SU-DHL-6 (cell line): ENCODE measurements at regions not wholly inside any gene's neighbourhood (a gene's known extent, or its start where the extent isn't known, plus 50 kb on each side); places are given as distances from the start of the nearest gene placed in this dataset.

Experiments used
- H2AFZ ChIP-seq: fragments of 200-600 bp; sonication (generic); 2 replicates; pipeline ENCODE4 v1.6.1; 2014; ENCODE audit warnings: low read depth, mild to moderate bottlenecking, moderate library complexity, mixed read lengths, antibody characterized with exemption, low read length; ENCODE audit not compliant: severe bottlenecking
- H3F3A ChIP-seq: fragments of 200-600 bp; shearing (Covaris generic); 2 replicates; pipeline ENCODE4 v1.6.0; 2016; ENCODE audit warnings: antibody characterized with exemption, mild to moderate bottlenecking; ENCODE audit not compliant: insufficient read depth
- H3K27ac ChIP-seq: fragments of 200-600 bp; sonication (generic); 2 replicates; pipeline ENCODE4 v1.5.1; 2016; ENCODE audit warnings: low read depth, mild to moderate bottlenecking, low read length, moderate library complexity, mixed read lengths
- H3K27me3 ChIP-seq: fragments of 200-600 bp; sonication (generic), shearing (Covaris generic); 2 replicates; pipeline ENCODE4 v1.6.0; 2014; ENCODE audit warnings: mild to moderate bottlenecking, low read length
- H3K36me3 ChIP-seq: fragments of 200-600 bp; sonication (generic); 2 replicates; pipeline ENCODE4 v1.6.1; 2014; ENCODE audit warnings: mild to moderate bottlenecking, low read length, mixed read lengths
- H3K4me2 ChIP-seq: fragments of 300-600, 200-600 bp; shearing (Covaris generic), sonication (generic); 2 replicates; pipeline ENCODE4 v1.6.0; 2014; ENCODE audit warnings: low read length, low read depth, mild to moderate bottlenecking; ENCODE audit not compliant: poor library complexity, severe bottlenecking
- H3K4me3 ChIP-seq: fragments of 200-600 bp; sonication (generic); 2 replicates; pipeline ENCODE4 v1.5.1; 2014; ENCODE audit warnings: antibody characterized with exemption, low read length, mild to moderate bottlenecking, mixed read lengths; ENCODE audit not compliant: insufficient read depth, poor library complexity, severe bottlenecking
- H3K79me2 ChIP-seq: fragments of 200-600 bp; sonication (generic); 2 replicates; pipeline ENCODE4 v1.6.1; 2014; ENCODE audit warnings: mild to moderate bottlenecking, low read length, moderate library complexity; ENCODE audit not compliant: insufficient read depth
- H3K9ac ChIP-seq: fragments of 200-600 bp; sonication (generic); 2 replicates; pipeline ENCODE4 v1.7.0; 2014; ENCODE audit warnings: mild to moderate bottlenecking, low read length
- H3K9me2 ChIP-seq: fragments of 200-600 bp; sonication (generic); replicated peaks from 2 replicates; pipeline ENCODE4 v1.6.1; 2014; ENCODE audit warnings: low read length; ENCODE audit not compliant: insufficient read depth
- H3K9me3 ChIP-seq: fragments of 200-600 bp; sonication (generic); 2 replicates; pipeline ENCODE4 v1.6.1; 2014; ENCODE audit warnings: low read length, mixed read lengths; ENCODE audit not compliant: insufficient read depth
- H4K20me1 ChIP-seq: fragments of 200-600 bp; sonication (generic); 2 replicates; pipeline ENCODE4 v1.6.1; 2014; ENCODE audit warnings: low read depth, mild to moderate bottlenecking, antibody characterized with exemption, low read length, moderate library complexity, mixed read lengths
- CTCF ChIP-seq: fragments of 200-600 bp; sonication (generic); IDR thresholded peaks from one replicate; pipeline ENCODE4 v1.5.1; 2017; ENCODE audit warnings: antibody characterized with exemption, mild to moderate bottlenecking, low read length, moderate library complexity; ENCODE audit not compliant: insufficient read depth, poor library complexity, severe bottlenecking
- EZH2phosphoT487 ChIP-seq: fragments of 200-600 bp; sonication (generic), shearing (Covaris generic); conservative IDR thresholded peaks from 2 replicates; pipeline ENCODE4 v1.6.1; 2018; ENCODE audit warnings: mild to moderate bottlenecking, antibody characterized with exemption, low read length, moderate library complexity, mixed read lengths

- Histone ChIP-seq H3K79me2 (no peaks in the 10 kb centered on the region), H3K27ac (no peak overlapping the region), H3K9me2 (no peaks in the 10 kb centered on the region), H3K4me2 (no peak overlapping the region), H3K9ac (no peak overlapping the region), H3K9me3 (no peaks in the 10 kb centered on the region), H3K4me3 (no peak overlapping the region), H3K27me3 (no peaks in the 10 kb centered on the region), H2AFZ (no peak overlapping the region), H3F3A (no peaks in the 10 kb centered on the region), H3K36me3 (no peaks in the 10 kb centered on the region), H4K20me1 (no peaks in the 10 kb centered on the region)
- TF ChIP-seq EZH2phosphoT487, result no peak
- no peak for TF ChIP-seq CTCF
Measured at GRCh38 chr5:139741823-139742172, 53.8 kb upstream of the PSD2 start.

DNA sequence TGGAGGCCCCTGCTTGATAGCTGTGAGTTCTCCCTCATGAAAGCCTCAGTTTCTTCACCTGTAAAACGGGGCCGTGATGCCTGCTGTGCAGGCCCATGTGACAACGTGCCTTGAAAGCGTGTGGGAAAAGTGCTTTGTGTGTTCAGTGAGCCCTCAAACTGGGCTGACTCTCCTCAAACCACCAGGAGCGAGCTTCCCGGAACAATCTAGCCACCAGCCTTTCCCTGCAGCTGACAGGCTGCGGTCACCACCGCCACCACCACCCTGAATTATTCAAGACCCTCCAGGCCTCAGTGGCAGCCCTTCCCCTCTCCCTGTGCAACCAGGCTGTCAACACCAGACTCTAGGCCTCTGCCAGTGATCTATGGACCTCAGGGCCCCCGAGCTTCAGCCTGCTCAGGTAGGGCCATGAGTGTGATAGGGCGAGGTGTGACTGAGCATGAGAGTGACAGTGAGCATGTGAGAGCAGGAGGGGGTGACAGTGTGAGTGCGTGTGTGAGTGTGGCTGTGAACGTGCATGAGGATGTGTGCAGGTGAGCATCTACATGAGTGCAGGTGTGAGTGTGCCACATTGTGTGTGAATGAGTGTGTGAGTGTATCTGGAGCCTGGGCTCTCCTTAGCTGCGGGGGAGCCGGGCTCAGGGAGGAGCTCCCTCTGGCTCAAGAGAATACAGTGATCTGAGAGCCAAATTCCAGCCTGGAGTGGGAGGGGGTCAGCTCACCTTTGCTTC is 53.3 kb upstream of the PSD2 start:
- Histone ChIP-seq H3K79me2 (no peaks in the 10 kb centered on the region), H3K4me2 (no peak overlapping the region), H3K9ac (no peak overlapping the region), H3K36me3 (no peaks in the 10 kb centered on the region), H3K9me3 (no peaks in the 10 kb centered on the region), H4K20me1 (no peaks in the 10 kb centered on the region), H3K27me3 (no peaks in the 10 kb centered on the region), H2AFZ (no peak overlapping the region), H3F3A (no peaks in the 10 kb centered on the region), H3K9me2 (no peaks in the 10 kb centered on the region), H3K4me3 (no peak overlapping the region), H3K27ac (no peak overlapping the region)
- TF ChIP-seq EZH2phosphoT487 (no peak), CTCF (no peak)

- no peaks in the 10 kb centered on the region for H3K9me3 ChIP-seq
- H3K27me3 ChIP-seq, result no peaks in the 10 kb centered on the region
- TF ChIP-seq EZH2phosphoT487, result no peak
- no peak for TF ChIP-seq CTCF
- no peaks in the 10 kb centered on the region for H3K79me2 ChIP-seq
- no peak overlapping the region for H3K9ac ChIP-seq
- no peaks in the 10 kb centered on the region for H3K36me3 ChIP-seq
- H3K27ac ChIP-seq, result no peak overlapping the region
- no peaks in the 10 kb centered on the region for H4K20me1 ChIP-seq
- H3K4me3 ChIP-seq, result no peak overlapping the region
- no peak overlapping the region for H3K4me2 ChIP-seq
- peaks cover 1% of the 10 kb centered on the region; the same call in 1 of the 2 replicates for H3F3A ChIP-seq
- no peak overlapping the region for H2AFZ ChIP-seq
- no peaks in the 10 kb centered on the region for H3K9me2 ChIP-seq
Measured at GRCh38 chr5:139743001-139743771, 52.4 kb upstream of the PSD2 start.
